Activated CD4-positive, alpha-beta T cell treated with anti-CD3 and anti-CD28 coated beads for 36 hours (primary cell): ENCODE measurements at regions not wholly inside any gene's neighbourhood (a gene's known extent, or its start where the extent isn't known, plus 50 kb on each side); places are given as distances from the start of the nearest gene placed in this dataset.

ENCODE experiments used
- ATAC-seq: fragments of 200-7000 bp; cut with Tn5 transposase; one replicate; pipeline ENCODE4 v1.10.0; 2021; ENCODE audit warnings: mild to moderate bottlenecking, moderate library complexity
- CTCF ChIA-PET: fragments of 350-600 bp; sonication (Branson Sonifier 250); formaldehyde crosslinking; loops from one replicate; lab custom pipeline; 2021; ENCODE audit warnings: antibody characterized with exemption; lab: Charles Lee
- POLR2A ChIA-PET: fragments of 350-600 bp; sonication (Branson Sonifier 250); formaldehyde crosslinking; loops from one replicate; lab custom pipeline; 2021; ENCODE audit warnings: antibody characterized with exemption, inconsistent platforms; lab: Charles Lee
- DNase-seq: peaks from one replicate; pipeline ENCODE4 v3.0.0-alpha.2; 2020
- H3K27ac Mint-ChIP-seq: one replicate; pipeline ENCODE4 v1.8.0; 2021; ENCODE audit warnings: mixed read lengths
- H3K27me3 Mint-ChIP-seq: one replicate; pipeline ENCODE4 v1.8.0; 2021; ENCODE audit warnings: mixed read lengths
- H3K36me3 Mint-ChIP-seq: one replicate; pipeline ENCODE4 v1.8.0; 2021; ENCODE audit warnings: low read depth, mixed read lengths
- H3K4me1 Mint-ChIP-seq: one replicate; pipeline ENCODE4 v1.8.0; 2021; ENCODE audit warnings: mixed read lengths
- H3K4me3 Mint-ChIP-seq: one replicate; pipeline ENCODE4 v1.8.0; 2021; ENCODE audit warnings: mild to moderate bottlenecking, moderate library complexity, mixed read lengths
- H3K9me3 Mint-ChIP-seq: one replicate; pipeline ENCODE4 v1.8.0; 2021; ENCODE audit warnings: low read depth, mixed read lengths
- intact Hi-C, 2 experiments: fragments of 100-400 bp; cut with DNase I in 1 of 2; cut with micrococcal nuclease in 1 of 2; formaldehyde crosslinking; loops; one replicate each; pipeline versions ENCODE4 v1.14.2 to v1.15.1; 2022 to 2024; cut with DNase I, micrococcal nuclease

GRCh38 chr15:48060396-48060795 lies 60.4 kb upstream of the SLC24A5 start:
- no peak overlapping the region for H3K4me3 Mint-ChIP-seq
- DNase-seq (no peak), ATAC-seq (no peak)
- H3K4me1 Mint-ChIP-seq, result no peaks in the 10 kb centered on the region
- no peak overlapping the region for H3K27ac Mint-ChIP-seq
- CTCF ChIA-PET, result no interaction called here
- H3K27me3 Mint-ChIP-seq, result no peaks in the 10 kb centered on the region
- H3K9me3 Mint-ChIP-seq, result peaks cover 1% of the 10 kb centered on the region
- intact Hi-C loops, result no loop called here
- no peaks in the 10 kb centered on the region for H3K36me3 Mint-ChIP-seq
- POLR2A ChIA-PET, result no interaction called here

GRCh38 chr15:48061605-48062004 lies 59.2 kb upstream of the SLC24A5 start:
- Mint-ChIP-seq H3K36me3 (no peaks in the 10 kb centered on the region), H3K27me3 (no peaks in the 10 kb centered on the region), H3K9me3 (no peaks in the 10 kb centered on the region), H3K27ac (no peak overlapping the region), H3K4me1 (no peaks in the 10 kb centered on the region), H3K4me3 (no peak overlapping the region)
- no peak for DNase-seq
- ChIA-PET CTCF (no interaction called here), POLR2A (no interaction called here)
- intact Hi-C loops, result no loop called here
- no peak for ATAC-seq

GRCh38 chr15:48062148-48062872 lies 58.5 kb upstream of the SLC24A5 start:
- H3K27me3 Mint-ChIP-seq, result no peaks in the 10 kb centered on the region

GRCh38 chr15:48063411-48063985 lies 57.3 kb upstream of the SLC24A5 start:
- intact Hi-C loops, result no loop called here
- Mint-ChIP-seq H3K4me1 (no peaks in the 10 kb centered on the region), H3K9me3 (no peaks in the 10 kb centered on the region), H3K36me3 (no peaks in the 10 kb centered on the region), H3K4me3 (no peak overlapping the region), H3K27ac (no peak overlapping the region), H3K27me3 (no peaks in the 10 kb centered on the region)
- POLR2A ChIA-PET, result no interaction called here
- ATAC-seq (no peak), DNase-seq (no peak)
- CTCF ChIA-PET, result no interaction called here

More at GRCh38 chr15:48062148-48062872, 58.5 kb upstream of the SLC24A5 start:
- DNase-seq (no peak), ATAC-seq (no peak)
- no peaks in the 10 kb centered on the region for H3K9me3 Mint-ChIP-seq
- no peak overlapping the region for H3K27ac Mint-ChIP-seq
- no peaks in the 10 kb centered on the region for H3K36me3 Mint-ChIP-seq
- intact Hi-C loops, result no loop called here
- ChIA-PET POLR2A (no interaction called here), CTCF (interaction anchor here (0.9 kb wide), 1 partner anchor 8 kb away, joined by 3 read pairs; no protein-coding TSS in a partner anchor)
- no peaks in the 10 kb centered on the region for H3K4me1 Mint-ChIP-seq
- no peak overlapping the region for H3K4me3 Mint-ChIP-seq

- ChIA-PET POLR2A (no interaction called here), CTCF (no interaction called here)
- no peak overlapping the region for H3K27ac Mint-ChIP-seq
- no peaks in the 10 kb centered on the region for H3K27me3 Mint-ChIP-seq
- ATAC-seq, result no peak
- DNase-seq, result no peak
- H3K36me3 Mint-ChIP-seq, result no peaks in the 10 kb centered on the region
- no peaks in the 10 kb centered on the region for H3K9me3 Mint-ChIP-seq
- no peak overlapping the region for H3K4me3 Mint-ChIP-seq
- intact Hi-C loops, result no loop called here
- H3K4me1 Mint-ChIP-seq, result no peaks in the 10 kb centered on the region
These were observed 56.4 kb upstream of the SLC24A5 start for GRCh38 chr15:48064421-48064820.

- ATAC-seq (no peak), DNase-seq (no peak)
- Mint-ChIP-seq H3K9me3 (peaks cover 2% of the 10 kb centered on the region), H3K4me1 (no peaks in the 10 kb centered on the region), H3K4me3 (no peak overlapping the region), H3K27me3 (no peaks in the 10 kb centered on the region), H3K27ac (no peak overlapping the region), H3K36me3 (no peaks in the 10 kb centered on the region)
- ChIA-PET POLR2A (no interaction called here), CTCF (no interaction called here)
- intact Hi-C loops, result no loop called here
These were observed 54.3 kb upstream of the SLC24A5 start for GRCh38 chr15:48066456-48066855.
